Suprapubic skin (tissue), 4 donors: ENCODE measurements at regions not wholly inside any gene's neighbourhood (a gene's known extent, or its start where the extent isn't known, plus 50 kb on each side); places are given as distances from the start of the nearest gene placed in this dataset.

Experiments
- DNase-seq, 2 donors: peaks; one replicate each; pipeline ENCODE4 v3.0.0-alpha.2; 2019; ENCODE audit warnings: low spot score in 2 of 2
- H3K27ac ChIP-seq: fragments of 200-600 bp; sonication (generic); one replicate; pipeline ENCODE4 v1.5.1; 2019
- H3K27me3 ChIP-seq: fragments of 200-600 bp; sonication (generic); one replicate; pipeline ENCODE4 v1.5.1; 2019
- H3K36me3 ChIP-seq: fragments of 200-600 bp; sonication (generic); one replicate; pipeline ENCODE4 v1.5.1; 2019
- H3K4me1 ChIP-seq: fragments of 200-600 bp; sonication (generic); one replicate; pipeline ENCODE4 v1.5.1; 2019
- H3K4me3 ChIP-seq: fragments of 200-600 bp; sonication (generic); one replicate; pipeline ENCODE4 v1.5.1; 2019; ENCODE audit warnings: mild to moderate bottlenecking
- H3K9me3 ChIP-seq: fragments of 200-600 bp; sonication (generic); one replicate; pipeline ENCODE4 v1.5.1; 2019
- CTCF ChIP-seq, 2 donors: fragments of 200-600 bp in 1 of 2; fragments of 450-650 bp in 1 of 2; sonication (generic) in 1 of 2; IDR thresholded peaks; one replicate each; pipeline ENCODE4 v1.5.1; 2016 to 2019; ENCODE audit warnings: antibody characterized with exemption in 2 of 2, mild to moderate bottlenecking in 1 of 2, moderate library complexity in 1 of 2
- EP300 ChIP-seq: sonication (generic); formaldehyde crosslinking; IDR thresholded peaks from one replicate; pipeline ENCODE4 v1.6.1; 2017; ENCODE audit warnings: antibody characterized with exemption
- POLR2A ChIP-seq, 2 donors: fragments of 450-650 bp; IDR thresholded peaks; one replicate each; pipeline ENCODE4 v1.6.1; 2017; ENCODE audit warnings: antibody characterized with exemption in 2 of 2, mild to moderate bottlenecking in 2 of 2, moderate library complexity in 2 of 2
- POLR2AphosphoS5 ChIP-seq, 3 donors: sonication (generic); formaldehyde crosslinking; IDR thresholded peaks; one replicate each; pipeline ENCODE4 v1.6.1; 2017; ENCODE audit warnings: antibody characterized with exemption in 3 of 3
- WGBS: methylation state at CpG from one replicate; pipeline ENCODE4 v1.1.5; 2018; 5-methylcytosine and 5-hydroxymethylcytosine counted together

GRCh38 chr16:51853586-51853985, 693.4 kb downstream of the TOX3 start:
- Histone ChIP-seq H3K4me3 (no peak overlapping the region), H3K4me1 (no peaks in the 10 kb centered on the region), H3K36me3 (no peaks in the 10 kb centered on the region), H3K27ac (no peak overlapping the region), H3K27me3 (no peaks in the 10 kb centered on the region), H3K9me3 (no peaks in the 10 kb centered on the region)
- no peak for TF ChIP-seq POLR2AphosphoS5 (IDR thresholded peaks at IDR 0.05)
- TF ChIP-seq POLR2A (IDR thresholded peaks at IDR 0.05): no peak
- no peak for TF ChIP-seq EP300
- TF ChIP-seq CTCF (IDR thresholded peaks at IDR 0.05): no peak
- 54% methylated on average over 1 of the region's 1 CpG for WGBS
- no peak for DNase-seq

- Histone ChIP-seq H3K4me1 (no peaks in the 10 kb centered on the region), H3K4me3 (no peak overlapping the region), H3K27me3 (no peaks in the 10 kb centered on the region), H3K9me3 (no peaks in the 10 kb centered on the region), H3K36me3 (no peaks in the 10 kb centered on the region), H3K27ac (no peak overlapping the region)
- TF ChIP-seq CTCF (IDR thresholded peaks at IDR 0.05) (no peak), POLR2AphosphoS5 (IDR thresholded peaks at IDR 0.05) (no peak), POLR2A (IDR thresholded peaks at IDR 0.05) (no peak), EP300 (no peak)
- 82% methylated on average over 1 of the region's 1 CpG for WGBS
- DNase-seq: no peak
Measured at GRCh38 chr16:51852892-51853291, 694.1 kb downstream of the TOX3 start.

- H3K4me3 ChIP-seq: no peak overlapping the region
- DNase-seq: no peak
- no peaks in the 10 kb centered on the region for H3K27me3 ChIP-seq
- H3K9me3 ChIP-seq: no peaks in the 10 kb centered on the region
- no peak overlapping the region for H3K27ac ChIP-seq
- no peaks in the 10 kb centered on the region for H3K36me3 ChIP-seq
- H3K4me1 ChIP-seq: no peaks in the 10 kb centered on the region
- WGBS: 73% methylated on average over 3 of the region's 3 CpGs
- no peak for TF ChIP-seq POLR2A (IDR thresholded peaks at IDR 0.05)
- TF ChIP-seq EP300: no peak
- TF ChIP-seq POLR2AphosphoS5 (IDR thresholded peaks at IDR 0.05): no peak
- TF ChIP-seq CTCF (IDR thresholded peaks at IDR 0.05): no peak
Measured at GRCh38 chr16:51851111-51851510, 695.8 kb downstream of the TOX3 start.

- no peaks in the 10 kb centered on the region for H3K9me3 ChIP-seq
- 74% methylated on average over 1 of the region's 1 CpG for WGBS
- no peak for DNase-seq
- H3K27ac ChIP-seq: no peak overlapping the region
- no peaks in the 10 kb centered on the region for H3K4me1 ChIP-seq
- H3K27me3 ChIP-seq: no peaks in the 10 kb centered on the region
- H3K36me3 ChIP-seq: no peaks in the 10 kb centered on the region
- H3K4me3 ChIP-seq: no peak overlapping the region
- TF ChIP-seq CTCF (IDR thresholded peaks at IDR 0.05): no peak
- TF ChIP-seq EP300: no peak
- no peak for TF ChIP-seq POLR2AphosphoS5 (IDR thresholded peaks at IDR 0.05)
- TF ChIP-seq POLR2A (IDR thresholded peaks at IDR 0.05): no peak
Measured at GRCh38 chr16:51849715-51850114, 697.2 kb downstream of the TOX3 start.

- WGBS: 65% methylated on average over 19 of the region's 19 CpGs
- no peak for DNase-seq
- Histone ChIP-seq H3K27ac (no peak overlapping the region), H3K4me1 (no peaks in the 10 kb centered on the region), H3K4me3 (no peak overlapping the region), H3K36me3 (no peaks in the 10 kb centered on the region), H3K27me3 (no peaks in the 10 kb centered on the region), H3K9me3 (no peaks in the 10 kb centered on the region)
- no peak for TF ChIP-seq POLR2AphosphoS5 (IDR thresholded peaks at IDR 0.05)
- TF ChIP-seq CTCF (IDR thresholded peaks at IDR 0.05): no peak
- no peak for TF ChIP-seq POLR2A (IDR thresholded peaks at IDR 0.05)
- TF ChIP-seq EP300: no peak
Measured at GRCh38 chr16:51845586-51846305, 694.7 kb upstream of the SALL1 start.
